ENCODE measurements at regions not wholly inside any gene's neighbourhood (a gene's known extent, or its start where the extent isn't known, plus 50 kb on each side); places are given as distances from the start of the nearest gene placed in this dataset.

GRCh38 chr14:81960781-81961180 is 427.1 kb upstream of the SEL1L start:
- TF ChIP-seq CTCF (conservative IDR thresholded peaks at IDR 0.05; ENCODE audit: low read depth in 2 of 2): no peak
- TF ChIP-seq POLR2AphosphoS5 (IDR thresholded peaks at IDR 0.05; ENCODE audit: low read depth): no peak
- no peak for TF ChIP-seq REST (IDR thresholded peaks at IDR 0.05; ENCODE audit: unreplicated experiment)
- no peak for TF ChIP-seq EZH2phosphoT487 (IDR thresholded peaks at IDR 0.05; ENCODE audit: unreplicated experiment)
- TF ChIP-seq EZH2 (IDR thresholded peaks at IDR 0.05; ENCODE audit: low read depth, unreplicated experiment): no peak
- TF ChIP-seq JUNB (IDR thresholded peaks at IDR 0.05; ENCODE audit: unreplicated experiment): no peak
- no peak for TF ChIP-seq ZNF331 (CRISPR knock-in tag; IDR thresholded peaks at IDR 0.05; ENCODE audit: low read depth)
- TF ChIP-seq ZNF114 (CRISPR knock-in tag; IDR thresholded peaks at IDR 0.05): no peak
- TF ChIP-seq STAT1 (IDR thresholded peaks at IDR 0.05; ENCODE audit: unreplicated experiment): no peak
- TF ChIP-seq CREB1 (CRISPR knock-in tag; IDR thresholded peaks at IDR 0.05; ENCODE audit: low read depth): no peak
- TF ChIP-seq ETS1 (IDR thresholded peaks at IDR 0.05): no peak
- no peak for TF ChIP-seq NANOG (IDR thresholded peaks at IDR 0.05; ENCODE audit: borderline replicate concordance)
- no peak for TF ChIP-seq ZNF462 (CRISPR knock-in tag; IDR thresholded peaks at IDR 0.05)

All from GM23338 (cell line).